NCI-H2227 (cell line): ENCODE measurements at regions not wholly inside any gene's neighbourhood (a gene's known extent, or its start where the extent isn't known, plus 50 kb on each side); places are given as distances from the start of the nearest gene placed in this dataset.
"Not testable (repeated sequence)": the region's sequence is repeated elsewhere in the genome, so short reads cannot be mapped to it uniquely, and the experiment has no call there.

ENCODE experiments used
- DNase-seq: peaks from one replicate; lab custom pipeline; 2025; ENCODE audit not compliant: unreplicated experiment; lab: John Stamatoyannopoulos, UW

DNA sequence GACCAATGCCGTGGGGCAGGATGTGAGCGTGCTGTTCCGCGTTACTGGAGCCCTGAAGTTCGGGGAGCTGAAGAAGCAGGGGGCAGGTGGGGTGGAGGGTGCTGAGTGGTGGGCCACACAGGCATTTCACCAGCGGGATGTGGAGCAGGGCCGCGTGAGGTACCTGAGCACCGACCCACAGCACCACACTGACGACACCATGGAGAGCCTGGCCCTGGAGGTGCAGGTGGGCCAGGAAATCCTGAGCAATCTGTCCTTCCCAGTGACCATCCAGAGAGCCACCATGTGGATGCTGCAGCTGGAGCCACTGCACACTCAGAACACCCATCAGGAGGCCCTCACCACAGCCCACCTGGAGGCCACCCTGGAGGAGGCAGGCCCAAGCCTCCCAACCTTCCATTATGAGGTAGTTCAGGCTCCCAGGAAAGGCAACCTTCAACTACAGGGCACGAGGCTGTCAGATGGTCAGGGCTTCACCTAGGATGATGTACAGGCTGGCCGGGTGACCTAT is 179.6 kb downstream of the TBC1D2B start:
- no peak for DNase-seq

DNA sequence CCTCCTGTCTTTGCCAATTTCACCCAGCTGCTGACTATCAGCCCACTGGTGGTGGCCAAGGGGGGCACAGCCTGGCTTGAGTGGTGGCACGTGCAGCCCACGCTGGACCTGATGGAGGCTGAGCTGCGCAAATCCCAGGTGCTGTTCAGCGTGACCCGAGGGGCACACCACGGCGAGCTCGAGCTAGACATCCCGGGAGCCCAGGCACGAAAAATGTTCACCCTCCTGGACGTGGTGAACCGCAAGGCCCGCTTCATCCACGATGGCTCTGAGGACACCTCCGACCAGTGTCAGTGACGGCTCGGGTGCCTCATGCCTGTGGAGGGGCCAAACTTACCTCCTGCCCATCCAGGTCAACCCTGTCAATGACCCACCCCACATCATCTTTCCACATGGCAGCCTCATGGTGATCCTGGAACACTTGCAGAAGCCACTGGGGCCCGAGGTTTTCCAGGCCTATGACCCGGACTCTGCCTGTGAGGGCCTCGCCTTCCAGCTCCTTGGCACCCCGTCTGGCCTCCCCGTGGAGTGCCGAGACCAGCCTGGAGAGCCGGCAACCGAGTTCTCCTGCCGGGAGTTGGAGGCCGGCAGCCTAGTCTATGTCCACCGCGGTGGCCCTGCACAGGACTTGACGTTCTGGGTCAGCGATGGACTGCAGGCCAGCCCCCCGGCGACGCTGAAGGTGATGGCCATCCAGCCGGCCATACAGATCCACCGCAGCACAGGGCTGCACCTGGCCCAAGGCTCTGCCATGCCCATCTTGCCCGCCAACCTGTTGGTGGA is 180.2 kb downstream of the TBC1D2B start:
- DNase-seq = not testable (repeated sequence)

DNA sequence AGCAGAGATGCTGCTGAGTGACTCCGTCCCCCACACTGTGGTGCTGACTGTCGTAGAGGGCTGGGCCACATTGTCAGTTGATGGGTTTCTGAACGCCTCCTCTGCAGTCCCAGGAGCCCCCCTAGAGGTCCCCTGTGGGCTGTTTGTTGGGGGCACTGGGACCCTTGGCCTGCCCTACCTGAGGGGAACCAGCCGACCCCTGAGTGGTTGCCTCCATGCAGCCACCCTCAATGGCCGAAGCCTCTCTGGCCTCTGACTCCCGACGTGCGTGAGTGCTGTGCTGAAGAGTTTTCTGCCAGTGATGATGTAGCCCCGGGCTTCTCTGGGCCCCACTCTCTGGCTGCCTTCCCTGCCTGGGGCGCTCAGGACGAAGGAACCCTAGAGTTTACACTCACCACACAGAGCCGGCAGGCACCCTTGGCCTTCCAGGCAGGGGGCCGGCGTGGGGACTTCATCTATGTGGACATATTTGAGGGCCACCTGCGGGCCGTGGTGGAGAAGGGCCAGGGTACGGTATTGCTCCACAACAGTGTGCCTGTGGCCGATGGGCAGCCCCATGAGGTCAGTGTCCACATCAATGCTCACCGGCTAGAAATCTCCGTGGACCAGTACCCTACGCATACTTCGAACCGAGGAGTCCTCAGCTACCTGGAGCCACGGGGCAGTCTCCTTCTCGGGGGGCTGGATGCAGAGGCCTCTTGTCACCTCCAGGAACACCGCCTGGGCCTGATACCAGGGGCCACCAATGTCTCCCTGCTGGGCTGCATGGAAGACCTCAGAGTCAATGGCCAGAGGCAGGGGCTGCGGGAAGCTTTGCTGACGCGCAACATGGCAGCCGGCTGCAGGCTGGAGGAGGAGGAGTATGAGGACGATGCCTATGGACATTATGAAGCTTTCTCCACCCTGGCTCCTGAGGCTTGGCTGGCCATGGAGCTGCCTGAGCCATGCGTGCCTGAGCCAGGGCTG is 181.1 kb downstream of the TBC1D2B start:
- not testable (repeated sequence) for DNase-seq

DNA sequence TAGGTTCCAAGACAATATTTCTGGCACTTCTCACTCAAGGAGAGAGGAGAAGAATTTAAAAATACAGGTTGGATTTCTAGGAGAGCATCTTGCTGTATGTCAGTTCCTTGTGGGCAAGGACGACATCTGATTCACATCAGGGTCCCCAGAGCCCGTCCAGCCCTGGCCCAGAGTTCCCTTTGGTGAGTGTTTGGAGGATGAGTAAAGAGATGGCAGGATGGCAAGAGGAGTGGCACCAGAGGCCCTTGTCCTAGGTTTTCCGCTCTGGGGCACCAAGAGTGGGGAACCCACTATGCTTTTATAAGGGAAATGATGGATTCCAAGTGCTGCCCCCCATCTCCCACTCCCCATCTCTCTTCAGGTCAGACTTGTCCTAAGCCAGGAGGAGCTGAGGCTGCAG is 181.8 kb downstream of the TBC1D2B start:
- no peak for DNase-seq

DNA sequence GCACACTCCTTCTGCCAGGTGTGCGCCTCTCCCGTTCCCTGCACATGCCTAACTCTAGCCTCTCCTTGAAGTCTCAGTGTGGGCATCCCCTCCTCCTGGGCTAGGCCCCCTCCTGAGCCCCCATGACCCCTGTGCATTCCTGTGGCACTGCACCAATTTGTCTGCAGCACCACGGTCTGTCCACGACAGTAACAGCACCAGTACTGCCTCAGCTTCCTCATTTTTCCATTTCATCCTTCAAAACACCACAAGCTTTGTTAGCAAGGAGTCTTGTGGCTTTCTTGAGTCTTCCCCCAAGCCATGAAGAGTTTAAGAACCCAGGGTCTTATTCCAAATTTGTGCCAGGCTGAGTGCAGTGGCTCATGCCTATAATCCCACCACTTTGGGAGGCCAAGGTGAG is 182.4 kb downstream of the TBC1D2B start:
- DNase-seq = not testable (repeated sequence)

DNA sequence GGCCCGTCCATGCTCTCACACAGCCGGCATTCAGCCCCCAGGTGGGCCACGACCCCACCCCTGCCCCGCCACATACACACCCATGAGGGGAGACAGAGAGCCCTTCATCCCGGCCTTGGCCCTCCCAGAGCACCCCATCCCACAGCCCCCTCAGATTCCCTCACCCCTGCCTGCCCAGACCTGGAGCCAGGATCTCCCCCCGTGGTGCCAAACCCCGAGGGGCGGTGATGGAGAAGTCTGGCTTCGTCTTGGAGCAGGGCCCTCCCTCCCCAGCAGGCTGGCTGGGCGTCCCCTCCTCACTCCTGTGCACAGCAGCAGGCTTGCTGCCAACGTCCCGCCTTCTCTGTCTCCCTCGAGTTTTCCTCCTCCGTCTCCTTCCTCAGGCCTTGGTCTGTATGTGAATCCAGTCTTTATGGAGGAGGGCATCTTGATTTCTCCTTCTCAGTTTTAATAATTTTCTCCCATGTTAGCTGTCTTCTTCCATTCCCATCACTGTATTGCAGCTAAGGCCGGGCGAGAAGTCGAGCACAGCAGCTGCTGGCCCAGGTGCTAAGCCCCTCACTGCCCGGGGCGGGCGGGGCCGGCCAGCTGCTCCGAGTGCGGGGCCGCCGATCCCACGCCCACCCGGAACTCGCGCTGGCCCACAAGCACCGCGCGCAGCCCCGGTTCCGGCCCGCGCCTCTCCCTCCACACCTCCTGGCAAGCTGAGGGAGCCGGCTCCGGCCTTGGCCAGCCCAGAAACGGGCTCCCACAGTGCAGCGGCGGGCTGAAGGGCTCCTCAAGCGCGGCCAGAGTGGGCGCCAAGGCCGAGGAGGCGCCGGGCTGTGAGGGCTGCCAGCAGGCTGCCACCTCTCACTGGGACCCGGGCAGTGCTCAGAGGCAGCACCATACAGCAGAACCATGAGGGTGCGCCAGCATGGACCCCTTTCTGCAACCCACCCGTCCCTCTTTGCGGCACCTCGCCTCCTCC is 183.6 kb downstream of the TBC1D2B start:
- not testable (repeated sequence) for DNase-seq

DNA sequence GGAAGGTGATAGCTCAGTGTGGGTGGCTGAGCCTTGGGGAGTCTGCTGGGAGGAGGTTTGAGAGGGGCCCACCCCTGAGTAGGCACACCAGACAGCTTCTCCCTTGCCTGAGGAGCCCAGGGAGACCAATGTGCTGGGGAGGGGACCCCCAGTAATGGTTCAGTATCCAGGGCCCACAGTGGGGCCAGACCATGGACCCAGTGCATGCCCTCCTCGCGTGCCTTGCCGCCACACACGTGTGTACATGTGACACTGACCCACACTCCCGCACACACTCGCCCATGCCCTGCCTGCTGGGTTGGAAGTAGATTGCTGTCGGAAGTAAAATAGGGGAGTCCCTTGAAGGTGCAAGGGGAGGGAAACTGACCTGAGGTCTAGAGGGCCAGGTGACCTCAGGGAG is 184.3 kb downstream of the TBC1D2B start:
- not testable (repeated sequence) for DNase-seq

DNA sequence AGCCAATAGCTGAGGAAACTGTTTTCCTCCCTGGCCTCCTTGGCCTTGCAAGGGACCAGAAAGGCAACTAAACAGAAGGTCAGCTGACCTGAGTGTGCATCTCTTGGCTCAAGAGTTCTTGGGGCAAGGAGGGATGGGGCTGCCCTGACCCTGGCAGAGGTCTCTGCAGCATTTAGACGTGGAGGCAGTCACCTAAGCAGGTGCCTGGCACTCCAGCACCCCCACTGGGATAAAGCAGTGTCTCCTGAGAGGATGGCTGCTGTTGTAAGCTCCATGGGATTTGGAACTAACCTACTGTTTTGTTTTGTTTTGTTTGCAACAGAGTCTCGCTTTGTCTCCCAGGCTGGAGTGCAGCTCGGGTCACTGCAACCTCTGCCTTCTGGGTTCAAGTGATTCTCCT is 185.2 kb downstream of the TBC1D2B start:
- DNase-seq = no peak

DNA sequence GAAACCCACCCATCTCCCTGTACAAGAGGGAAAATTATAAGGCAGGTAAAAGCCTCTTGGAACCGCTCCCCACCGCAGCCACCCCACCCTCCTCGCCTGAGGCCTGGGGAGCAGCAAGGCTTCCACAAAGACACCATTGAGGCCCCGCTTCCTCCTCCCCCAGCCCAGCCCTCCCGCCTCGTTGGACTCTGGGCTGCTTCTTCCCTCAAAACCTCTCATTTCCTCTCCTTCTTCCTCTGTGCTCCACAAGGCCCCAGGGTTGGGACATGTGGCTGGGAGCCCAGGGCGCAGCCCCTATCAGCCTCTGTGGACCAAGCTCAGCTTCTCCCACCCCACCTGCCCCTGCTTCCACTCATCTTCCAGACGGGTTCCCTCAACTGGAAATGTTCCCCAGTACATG is 185.6 kb downstream of the TBC1D2B start:
- DNase-seq = not testable (repeated sequence)

DNA sequence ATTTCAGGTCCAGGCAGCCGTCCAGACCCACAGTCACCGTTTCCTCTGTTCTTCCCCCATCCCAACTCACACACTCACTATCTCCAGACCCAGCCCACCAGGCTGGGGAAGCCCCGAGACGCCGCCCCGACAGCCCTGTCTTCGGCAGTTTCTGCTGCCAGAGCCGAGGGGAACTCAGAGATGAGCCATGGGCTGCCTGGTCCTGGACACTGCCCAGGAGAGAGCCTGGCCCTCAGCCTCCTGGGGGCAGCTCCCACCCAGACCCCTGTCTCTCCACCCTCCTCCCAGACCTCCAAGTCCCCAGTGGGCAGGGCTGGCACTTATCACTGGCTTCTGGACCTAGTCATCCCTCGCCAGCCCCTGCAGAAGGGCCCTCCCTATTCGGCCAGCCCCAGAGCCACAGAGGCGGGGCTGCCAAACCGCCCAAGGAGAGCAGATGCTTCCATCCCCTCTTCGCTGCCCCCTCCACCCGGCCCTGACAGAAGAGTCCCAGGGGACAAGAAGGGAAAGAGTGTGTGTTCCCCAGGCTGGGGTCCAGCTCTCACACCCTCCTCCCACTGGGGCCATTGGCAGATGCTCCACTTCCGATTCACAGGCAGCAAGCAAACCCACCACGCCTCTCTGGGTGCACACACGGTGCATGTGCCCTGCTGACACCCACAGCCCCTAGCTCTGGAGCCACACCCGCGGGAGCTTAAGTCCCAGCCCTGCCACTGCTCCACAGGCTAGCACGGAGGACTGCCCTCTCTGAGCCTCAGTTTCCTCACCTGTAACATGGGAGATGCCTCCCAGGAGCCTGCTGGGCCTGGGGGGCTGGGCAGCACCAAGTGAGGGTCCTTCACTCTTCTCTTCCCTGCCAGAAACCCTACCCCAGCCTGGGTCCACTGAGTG is 186.4 kb downstream of the TBC1D2B start:
- not testable (repeated sequence) for DNase-seq

DNA sequence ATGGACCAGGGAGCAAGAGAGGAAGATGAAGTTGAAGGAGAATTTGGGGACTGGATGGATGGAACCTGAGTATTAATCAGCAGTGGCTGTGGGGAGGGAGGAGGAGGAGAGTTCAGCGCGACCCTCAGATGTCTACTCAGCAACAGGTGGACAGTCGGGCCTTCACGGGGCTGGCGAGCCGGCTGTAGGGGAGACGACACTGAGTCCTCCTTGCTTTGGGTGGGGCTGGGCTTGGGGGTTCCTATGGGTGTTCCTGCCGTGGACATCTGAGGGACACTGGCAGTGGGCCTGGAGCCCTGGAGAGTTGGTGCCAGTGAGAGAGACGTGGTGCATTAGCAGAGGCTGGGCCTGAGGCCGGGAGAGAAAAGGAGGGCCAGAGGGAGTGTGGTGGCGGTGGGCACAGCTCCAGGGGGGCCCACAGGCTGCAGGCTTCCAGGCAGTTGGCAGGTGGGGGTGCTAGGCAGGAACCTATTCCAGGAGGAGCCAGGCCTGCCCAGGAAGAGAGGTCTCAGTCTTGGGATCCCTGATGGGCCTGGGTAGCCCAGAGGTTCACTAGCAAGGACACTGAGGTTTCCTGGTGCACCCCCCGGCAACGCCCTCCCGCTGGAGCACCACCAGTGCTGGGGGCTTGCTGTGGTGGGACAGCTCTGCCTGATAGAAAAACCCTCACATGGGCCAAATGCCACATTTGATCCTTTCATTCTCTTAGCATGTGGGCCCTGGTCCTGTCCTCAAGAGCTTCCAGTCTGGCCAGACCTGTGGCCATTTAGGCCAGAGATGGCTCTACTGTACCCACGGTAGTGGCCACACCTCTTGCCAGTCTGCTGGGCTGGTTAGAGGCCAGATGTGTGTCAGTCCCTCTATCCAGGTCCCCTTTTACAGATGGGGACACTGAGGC is 187.4 kb downstream of the TBC1D2B start:
- not testable (repeated sequence) for DNase-seq

DNA sequence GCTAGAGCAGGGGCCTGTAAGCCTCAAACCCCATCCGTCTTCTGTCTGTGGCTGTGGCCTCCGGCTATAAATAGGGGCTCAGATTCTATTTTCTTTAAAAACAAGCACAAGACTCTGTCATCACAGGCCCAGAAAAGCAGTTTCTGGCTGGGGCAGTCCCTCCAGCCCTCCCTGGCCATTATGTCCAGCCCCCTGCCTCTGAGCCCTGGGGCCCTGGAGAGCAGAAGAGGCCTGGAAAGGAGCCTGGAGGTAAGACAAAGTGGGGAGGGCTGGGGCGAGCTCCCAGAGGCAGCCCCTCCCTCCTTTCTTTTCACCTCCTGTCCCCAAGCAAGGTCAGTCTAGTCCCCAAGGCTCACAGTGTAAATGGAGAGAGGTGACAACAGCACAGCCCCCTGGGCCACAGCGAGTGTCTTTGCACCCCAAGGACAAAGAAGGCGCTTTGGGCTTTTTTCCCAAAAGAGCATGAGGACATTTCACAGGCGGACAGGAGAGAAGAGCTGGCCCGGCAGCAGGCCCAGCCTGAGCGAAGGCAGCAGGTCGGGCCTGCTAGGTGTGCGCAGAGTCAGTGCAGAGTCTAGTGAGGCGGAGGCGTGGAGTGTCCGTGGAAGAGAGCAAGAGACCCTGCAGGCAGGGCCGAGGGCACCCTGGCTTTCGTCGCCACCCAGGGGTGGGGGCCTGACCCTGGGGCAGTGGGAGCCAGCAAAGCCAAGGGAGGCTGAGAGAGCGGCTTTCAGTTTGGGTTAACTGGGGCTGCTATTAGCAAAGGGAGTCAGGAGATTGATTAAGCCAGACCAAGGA is 188.3 kb downstream of the TBC1D2B start:
- DNase-seq = no peak

DNA sequence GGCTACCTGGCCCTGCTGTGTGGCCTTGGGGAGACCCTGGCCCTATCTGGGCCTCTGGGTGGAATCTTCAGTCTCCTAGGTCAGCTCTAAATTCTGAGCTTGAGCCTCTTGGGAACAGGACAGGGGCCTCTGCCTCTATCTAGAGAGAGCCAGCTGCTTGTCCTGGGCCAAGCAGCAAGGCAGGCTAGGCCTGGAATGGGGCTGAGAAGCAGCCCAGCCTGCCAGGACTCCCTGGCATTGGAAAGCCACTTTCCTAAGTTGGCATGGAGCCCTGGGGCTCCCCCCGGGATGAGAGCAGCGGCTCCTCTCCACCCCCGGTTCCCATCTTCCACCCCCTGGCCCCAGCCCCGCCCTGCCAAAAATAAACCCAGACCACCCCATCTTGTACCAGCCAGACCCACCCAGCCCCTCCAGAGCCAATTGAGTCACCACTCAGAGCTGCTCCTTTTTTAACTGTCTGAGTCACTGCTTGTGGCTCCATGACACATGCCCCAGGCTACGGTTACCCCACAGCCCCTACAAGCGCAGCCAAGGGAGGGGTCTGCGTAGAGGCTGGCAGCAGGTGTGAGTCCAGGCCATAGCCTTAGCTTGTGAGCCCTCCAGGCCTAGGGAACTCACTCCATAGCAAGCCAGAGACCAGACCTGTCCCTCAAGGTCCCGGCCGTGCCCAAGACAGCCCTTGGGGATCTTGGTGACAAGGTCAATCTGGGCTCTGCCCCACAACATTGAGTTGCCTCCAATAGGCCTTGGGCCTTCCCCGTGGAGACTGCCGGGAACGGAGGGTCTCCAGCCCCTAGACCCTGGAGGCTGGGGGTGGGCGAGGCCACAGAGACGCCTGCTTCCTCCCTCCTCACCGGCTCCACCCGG is 189.7 kb downstream of the TBC1D2B start:
- not testable (repeated sequence) for DNase-seq

DNA sequence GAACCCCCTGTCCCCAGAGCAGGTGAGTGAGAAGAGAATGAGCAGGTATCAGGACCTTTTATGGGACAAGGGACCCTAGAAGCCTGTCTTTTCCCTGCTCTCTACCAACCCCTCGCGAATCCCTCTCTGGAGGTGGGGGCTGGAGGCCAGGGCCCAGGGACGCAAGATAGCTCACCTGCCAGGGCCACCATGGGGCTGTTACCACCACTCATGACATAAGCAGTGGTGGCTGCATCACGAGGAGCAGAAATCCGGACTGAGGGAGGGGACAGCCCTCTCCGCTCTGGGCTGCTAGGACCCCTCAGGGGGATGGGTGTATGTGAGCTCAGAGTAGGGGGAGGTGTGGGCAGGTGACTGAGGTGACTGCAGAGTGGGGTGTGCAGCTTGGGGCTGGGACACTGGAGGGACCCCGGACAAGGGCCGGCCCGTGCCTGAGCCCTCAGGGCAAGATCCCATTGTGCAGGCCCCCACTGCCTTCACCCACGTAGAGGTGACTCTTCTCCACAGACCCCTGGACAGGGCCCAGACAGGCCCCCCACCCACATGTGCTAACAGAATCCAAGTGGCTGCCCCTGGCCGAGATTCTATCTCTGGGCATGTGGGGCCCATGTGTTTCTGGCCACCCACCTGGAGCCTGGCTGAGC is 190.6 kb downstream of the TBC1D2B start:
- DNase-seq = no peak

DNA sequence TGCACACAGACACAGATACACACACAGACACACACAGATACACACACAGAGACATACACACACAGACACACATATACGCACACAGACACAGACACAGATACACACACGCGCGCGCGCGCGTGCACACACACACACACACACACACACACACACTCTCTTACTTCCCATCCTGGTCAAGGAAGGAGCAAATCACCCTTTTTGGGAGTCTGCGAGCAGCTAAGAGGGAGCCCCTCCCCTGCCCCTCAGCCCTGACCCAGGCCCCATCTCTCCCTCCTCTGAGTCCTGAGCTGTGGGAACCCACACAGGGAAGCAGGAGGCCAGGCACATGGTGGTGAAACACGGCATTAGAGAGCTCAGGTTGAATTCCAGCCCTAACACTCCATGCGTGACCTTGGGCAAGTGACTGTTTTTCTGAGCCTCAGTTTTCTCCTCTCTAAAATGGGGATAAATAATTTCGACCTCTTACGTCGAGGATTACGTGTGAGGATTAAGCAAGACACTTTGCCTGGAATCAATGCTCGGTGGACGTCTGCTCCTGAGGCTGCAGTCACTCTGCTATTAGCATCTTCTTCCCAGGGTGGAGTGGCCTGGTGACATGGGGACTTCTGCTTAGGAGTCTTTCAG is 191.5 kb downstream of the TBC1D2B start:
- DNase-seq = not testable (repeated sequence)

DNA sequence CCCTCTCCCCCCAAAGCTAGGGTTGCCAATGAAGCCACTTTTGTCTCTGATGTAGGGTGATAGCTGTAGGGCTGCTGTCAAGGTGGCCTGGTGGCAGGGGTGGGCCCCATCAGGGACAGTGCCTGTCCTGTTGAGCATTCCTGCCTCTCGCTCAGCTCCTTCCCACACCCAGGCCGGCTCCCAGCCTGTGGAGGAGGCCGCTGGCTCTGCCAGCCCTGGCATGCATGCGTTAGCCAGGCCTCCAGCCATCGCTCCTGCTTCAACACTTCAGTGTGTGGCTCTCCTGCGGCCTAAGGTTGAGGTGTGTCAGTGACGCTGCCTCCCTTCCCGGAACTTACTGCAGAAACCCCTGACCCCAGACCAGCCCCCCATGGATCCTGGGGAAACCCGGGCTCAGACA is 194.5 kb downstream of the TBC1D2B start:
- not testable (repeated sequence) for DNase-seq
